ENCODE measurements at regions not wholly inside any gene's neighbourhood (a gene's known extent, or its start where the extent isn't known, plus 50 kb on each side); places are given as distances from the start of the nearest gene placed in this dataset.
"Not testable (repeated sequence)": the region's sequence is repeated elsewhere in the genome, so short reads cannot be mapped to it uniquely, and the experiment has no call there.

GRCh38 chr18:57942493-57942892, 101.5 kb upstream of the NEDD4L start:
- H3K27ac Mint-ChIP-seq: no peak overlapping the region
- H3K9me3 Mint-ChIP-seq: no peaks in the 10 kb centered on the region
- H3K36me3 Mint-ChIP-seq (ENCODE audit: low read depth): no peaks in the 10 kb centered on the region
- peaks cover 19% of the 10 kb centered on the region for H3K27me3 Mint-ChIP-seq (ENCODE audit: low read depth)
- H3K4me3 Mint-ChIP-seq: no peak overlapping the region
- H3K4me1 Mint-ChIP-seq (ENCODE audit: low read depth): no peaks in the 10 kb centered on the region

- Mint-ChIP-seq H3K36me3 (ENCODE audit: low read depth) (no peaks in the 10 kb centered on the region), H3K4me1 (ENCODE audit: low read depth) (no peaks in the 10 kb centered on the region), H3K4me3 (no peak overlapping the region), H3K27ac (no peak overlapping the region), H3K9me3 (no peaks in the 10 kb centered on the region), H3K27me3 (ENCODE audit: low read depth) (peaks cover 19% of the 10 kb centered on the region)
Observed at GRCh38 chr18:57941841-57942489, 102.1 kb upstream of the NEDD4L start.

- Mint-ChIP-seq H3K27ac (no peak overlapping the region), H3K4me3 (no peak overlapping the region)
Observed at GRCh38 chr18:57940166-57940660, 103.8 kb upstream of the NEDD4L start.

DNA sequence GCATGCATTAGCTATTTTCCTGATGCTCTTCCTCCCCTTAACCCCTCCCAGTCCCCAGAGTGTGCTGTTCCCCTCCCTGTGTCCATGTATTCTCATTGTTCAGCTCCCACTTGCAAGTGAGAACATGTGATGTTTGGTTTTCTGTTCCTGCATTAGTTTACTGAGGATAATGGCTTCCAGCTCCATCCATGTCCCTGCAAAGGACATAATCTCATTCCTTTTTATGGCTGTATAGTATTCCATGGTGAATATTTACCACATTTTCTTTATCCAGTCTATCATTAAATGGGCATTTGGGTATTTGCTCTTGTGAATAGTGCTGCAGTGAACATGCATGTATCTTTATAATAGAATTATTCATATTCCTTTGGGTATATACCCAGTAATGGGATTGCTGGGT, 109.7 kb upstream of the NEDD4L start:
- H3K27me3 Mint-ChIP-seq (ENCODE audit: low read depth); H3K27ac Mint-ChIP-seq; H3K36me3 Mint-ChIP-seq (ENCODE audit: low read depth); H3K4me1 Mint-ChIP-seq (ENCODE audit: low read depth); H3K9me3 Mint-ChIP-seq; H3K4me3 Mint-ChIP-seq: not testable (repeated sequence)

More at GRCh38 chr18:57940166-57940660, 103.8 kb upstream of the NEDD4L start:
- no peaks in the 10 kb centered on the region for H3K36me3 Mint-ChIP-seq (ENCODE audit: low read depth)
- H3K4me1 Mint-ChIP-seq (ENCODE audit: low read depth): no peaks in the 10 kb centered on the region
- H3K9me3 Mint-ChIP-seq: no peaks in the 10 kb centered on the region
- H3K27me3 Mint-ChIP-seq (ENCODE audit: low read depth): peaks cover 11% of the 10 kb centered on the region

- no peaks in the 10 kb centered on the region for H3K9me3 Mint-ChIP-seq
- no peaks in the 10 kb centered on the region for H3K36me3 Mint-ChIP-seq (ENCODE audit: low read depth)
- peaks cover 3% of the 10 kb centered on the region for H3K4me1 Mint-ChIP-seq (ENCODE audit: low read depth)
- no peaks in the 10 kb centered on the region for H3K27me3 Mint-ChIP-seq (ENCODE audit: low read depth)
- H3K27ac Mint-ChIP-seq: no peak overlapping the region
- H3K4me3 Mint-ChIP-seq: no peak overlapping the region
Observed at GRCh38 chr18:57931038-57931437, 113.0 kb upstream of the NEDD4L start.

DNA sequence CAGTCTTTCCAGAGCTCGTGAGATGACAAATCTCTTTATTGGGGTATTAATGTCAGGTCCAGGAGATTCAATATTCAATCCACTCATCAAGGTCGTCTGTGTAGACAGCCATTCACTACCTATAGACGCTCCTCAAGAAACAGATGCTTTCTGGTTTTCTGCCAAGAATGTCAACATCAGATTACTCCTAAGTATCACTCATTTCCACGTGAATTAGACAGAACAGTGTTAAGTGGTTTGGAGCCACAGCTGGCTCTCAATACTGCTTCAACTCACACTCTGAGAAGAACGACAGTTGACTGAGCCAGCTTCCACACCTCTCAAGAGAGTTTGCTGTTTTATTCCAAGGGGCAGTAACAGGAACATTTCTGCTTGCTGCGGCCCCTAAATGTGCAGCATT, 113.5 kb upstream of the NEDD4L start:
- Mint-ChIP-seq H3K9me3 (no peaks in the 10 kb centered on the region), H3K27ac (no peak overlapping the region), H3K4me1 (ENCODE audit: low read depth) (peaks cover 3% of the 10 kb centered on the region), H3K36me3 (ENCODE audit: low read depth) (no peaks in the 10 kb centered on the region), H3K27me3 (ENCODE audit: low read depth) (no peaks in the 10 kb centered on the region), H3K4me3 (no peak overlapping the region)

- no peaks in the 10 kb centered on the region for H3K36me3 Mint-ChIP-seq (ENCODE audit: low read depth)
- H3K4me1 Mint-ChIP-seq (ENCODE audit: low read depth): peaks cover 3% of the 10 kb centered on the region
- no peaks in the 10 kb centered on the region for H3K9me3 Mint-ChIP-seq
- no peaks in the 10 kb centered on the region for H3K27me3 Mint-ChIP-seq (ENCODE audit: low read depth)
- no peak overlapping the region for H3K4me3 Mint-ChIP-seq
- no peak overlapping the region for H3K27ac Mint-ChIP-seq
Observed at GRCh38 chr18:57929922-57930321, 114.1 kb upstream of the NEDD4L start.

GRCh38 chr18:57928466-57928865, 115.6 kb upstream of the NEDD4L start:
- Mint-ChIP-seq H3K27me3 (ENCODE audit: low read depth) (no peaks in the 10 kb centered on the region), H3K36me3 (ENCODE audit: low read depth) (no peaks in the 10 kb centered on the region), H3K4me1 (ENCODE audit: low read depth) (peaks cover 3% of the 10 kb centered on the region), H3K9me3 (no peaks in the 10 kb centered on the region), H3K27ac (no peak overlapping the region), H3K4me3 (no peak overlapping the region)

DNA sequence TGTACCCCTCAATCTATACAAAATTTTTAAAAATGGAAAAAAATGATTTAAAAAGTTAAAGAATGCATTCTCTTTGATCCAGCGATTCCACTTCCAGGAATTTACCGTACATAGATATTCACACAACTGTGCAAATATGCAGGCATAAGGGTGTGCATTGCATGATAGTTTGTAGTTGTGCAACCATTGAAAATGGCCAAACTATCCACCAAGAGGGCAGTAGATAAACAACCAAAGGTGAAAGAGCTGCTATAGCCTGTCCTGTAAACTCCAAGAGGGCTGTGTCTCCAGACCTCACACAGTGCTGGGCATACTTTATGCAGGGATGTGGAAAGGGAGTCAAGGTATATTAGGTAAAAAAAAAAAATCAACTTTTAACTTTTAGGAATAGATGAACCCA, 116.5 kb upstream of the NEDD4L start:
- Mint-ChIP-seq H3K4me3 (no peak overlapping the region), H3K27ac (no peak overlapping the region), H3K36me3 (ENCODE audit: low read depth) (no peaks in the 10 kb centered on the region), H3K27me3 (ENCODE audit: low read depth) (no peaks in the 10 kb centered on the region), H3K9me3 (no peaks in the 10 kb centered on the region), H3K4me1 (ENCODE audit: low read depth) (peaks cover 3% of the 10 kb centered on the region)

- Mint-ChIP-seq H3K9me3 (no peaks in the 10 kb centered on the region), H3K4me1 (ENCODE audit: low read depth) (no peaks in the 10 kb centered on the region), H3K27me3 (ENCODE audit: low read depth) (no peaks in the 10 kb centered on the region), H3K4me3 (no peak overlapping the region), H3K27ac (no peak overlapping the region), H3K36me3 (ENCODE audit: low read depth) (no peaks in the 10 kb centered on the region)
Observed at GRCh38 chr18:57925706-57926105, 118.3 kb upstream of the NEDD4L start.

GRCh38 chr18:57923611-57924010, 120.4 kb upstream of the NEDD4L start:
- no peak overlapping the region for H3K27ac Mint-ChIP-seq
- no peaks in the 10 kb centered on the region for H3K9me3 Mint-ChIP-seq
- H3K4me3 Mint-ChIP-seq: no peak overlapping the region
- no peaks in the 10 kb centered on the region for H3K36me3 Mint-ChIP-seq (ENCODE audit: low read depth)
- H3K4me1 Mint-ChIP-seq (ENCODE audit: low read depth): no peaks in the 10 kb centered on the region
- H3K27me3 Mint-ChIP-seq (ENCODE audit: low read depth): no peaks in the 10 kb centered on the region

DNA sequence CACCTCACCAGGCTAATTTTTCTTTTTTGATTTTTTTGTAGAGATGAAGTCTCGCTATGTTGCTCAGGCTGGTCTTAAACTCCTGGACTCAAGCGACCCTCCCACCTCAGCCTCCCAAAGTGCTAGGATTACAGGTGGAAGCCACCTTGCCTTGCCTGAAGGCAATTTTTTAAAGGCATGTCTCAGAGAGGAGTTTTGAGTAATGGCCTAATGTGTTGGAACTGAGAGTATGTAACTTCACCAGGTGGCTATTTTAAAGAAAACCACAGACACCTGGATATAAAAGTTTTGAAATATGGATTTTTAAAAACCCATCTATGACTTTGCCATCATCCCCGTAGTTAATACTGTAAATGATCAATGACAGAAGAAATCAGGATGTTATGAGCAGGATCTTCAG, 119.8 kb upstream of the ATP8B1 start:
- Mint-ChIP-seq H3K9me3 (no peaks in the 10 kb centered on the region), H3K36me3 (ENCODE audit: low read depth) (no peaks in the 10 kb centered on the region), H3K27ac (no peak overlapping the region), H3K27me3 (ENCODE audit: low read depth) (peaks cover 3% of the 10 kb centered on the region), H3K4me3 (no peak overlapping the region), H3K4me1 (ENCODE audit: low read depth) (no peaks in the 10 kb centered on the region)

- no peaks in the 10 kb centered on the region for H3K36me3 Mint-ChIP-seq (ENCODE audit: low read depth)
Observed at GRCh38 chr18:57921708-57922107, 118.6 kb upstream of the ATP8B1 start.

GRCh38 chr18:57920036-57920435, 116.9 kb upstream of the ATP8B1 start:
- H3K4me1 Mint-ChIP-seq (ENCODE audit: low read depth): peaks cover 5% of the 10 kb centered on the region
- H3K9me3 Mint-ChIP-seq: no peaks in the 10 kb centered on the region
- no peaks in the 10 kb centered on the region for H3K36me3 Mint-ChIP-seq (ENCODE audit: low read depth)
- H3K27ac Mint-ChIP-seq: no peak overlapping the region
- H3K4me3 Mint-ChIP-seq: no peak overlapping the region
- peaks cover 5% of the 10 kb centered on the region for H3K27me3 Mint-ChIP-seq (ENCODE audit: low read depth)

More at GRCh38 chr18:57921708-57922107, 118.6 kb upstream of the ATP8B1 start:
- H3K27me3 Mint-ChIP-seq (ENCODE audit: low read depth): peaks cover 5% of the 10 kb centered on the region
- peaks cover under 1% of the 10 kb centered on the region for H3K4me1 Mint-ChIP-seq (ENCODE audit: low read depth)
- H3K4me3 Mint-ChIP-seq: no peak overlapping the region
- no peak overlapping the region for H3K27ac Mint-ChIP-seq
- no peaks in the 10 kb centered on the region for H3K9me3 Mint-ChIP-seq

GRCh38 chr18:57918601-57919000, 115.5 kb upstream of the ATP8B1 start:
- no peak overlapping the region for H3K27ac Mint-ChIP-seq
- no peak overlapping the region for H3K4me3 Mint-ChIP-seq
- H3K36me3 Mint-ChIP-seq (ENCODE audit: low read depth): no peaks in the 10 kb centered on the region
- peaks cover 5% of the 10 kb centered on the region for H3K4me1 Mint-ChIP-seq (ENCODE audit: low read depth)
- H3K27me3 Mint-ChIP-seq (ENCODE audit: low read depth): peaks cover 5% of the 10 kb centered on the region
- no peaks in the 10 kb centered on the region for H3K9me3 Mint-ChIP-seq

GRCh38 chr18:57916684-57917083, 113.6 kb upstream of the ATP8B1 start:
- Mint-ChIP-seq H3K4me3 (no peak overlapping the region), H3K36me3 (ENCODE audit: low read depth) (no peaks in the 10 kb centered on the region), H3K4me1 (ENCODE audit: low read depth) (peaks cover 5% of the 10 kb centered on the region), H3K9me3 (no peaks in the 10 kb centered on the region), H3K27ac (no peak overlapping the region), H3K27me3 (ENCODE audit: low read depth) (peaks cover 8% of the 10 kb centered on the region)
